Upper lobe of left lung (tissue), 6 donors: ENCODE measurements at regions not wholly inside any gene's neighbourhood (a gene's known extent, or its start where the extent isn't known, plus 50 kb on each side); places are given as distances from the start of the nearest gene placed in this dataset.

Source experiments
- ATAC-seq, 2 donors: fragments of 200-7000 bp; cut with Tn5 transposase; one replicate each; pipeline ENCODE4 v1.9.1; 2022; ENCODE audit warnings: mild to moderate bottlenecking in 2 of 2, moderate library complexity in 2 of 2; ENCODE audit not compliant: low FRiP score in 2 of 2
- DNase-seq, 2 donors: peaks; one replicate each; pipeline ENCODE4 v3.0.0-alpha.2; 2019 to 2020
- H3K27ac ChIP-seq, 4 donors: fragments of 200-600 bp; sonication (generic); one replicate each; pipeline ENCODE4 v1.5.1; 2016 to 2019
- H3K27me3 ChIP-seq, 4 donors: fragments of 200-600 bp; sonication (generic); one replicate each; pipeline ENCODE4 v1.5.1; 2017 to 2019
- H3K36me3 ChIP-seq, 4 donors: fragments of 200-600 bp; sonication (generic); one replicate each; pipeline ENCODE4 v1.5.1; 2016 to 2019
- H3K4me1 ChIP-seq, 4 donors: fragments of 200-600 bp; sonication (generic); one replicate each; pipeline ENCODE4 v1.5.1; 2018 to 2019
- H3K4me3 ChIP-seq, 4 donors: fragments of 200-600 bp; sonication (generic); one replicate each; pipeline ENCODE4 v1.5.1; 2017 to 2019; ENCODE audit warnings: mild to moderate bottlenecking in 2 of 4, moderate library complexity in 1 of 4
- H3K9me3 ChIP-seq, 4 donors: fragments of 200-600 bp; sonication (generic); one replicate each; pipeline ENCODE4 v1.5.1; 2018 to 2019
- CTCF ChIP-seq, 6 experiments: fragments of 450-650 bp in 4 of 6; fragments of 200-600 bp in 2 of 6; sonication (generic) in 2 of 6; IDR thresholded peaks; one replicate each; pipeline ENCODE4 v1.5.1; 2016 to 2019; ENCODE audit warnings: antibody characterized with exemption in 6 of 6
- EP300 ChIP-seq, 4 donors: sonication (generic); formaldehyde crosslinking; IDR thresholded peaks; one replicate each; pipeline ENCODE4 v1.5.1; 2017; ENCODE audit warnings: antibody characterized with exemption in 4 of 4, control low read depth in 2 of 4
- POLR2A ChIP-seq, 4 donors: fragments of 450-650 bp; IDR thresholded peaks; one replicate each; pipeline ENCODE4 v1.5.1; 2016 to 2017; ENCODE audit warnings: antibody characterized with exemption in 4 of 4, mild to moderate bottlenecking in 2 of 4
- POLR2AphosphoS5 ChIP-seq, 2 donors: sonication (generic); formaldehyde crosslinking; IDR thresholded peaks; one replicate each; pipeline ENCODE4 v1.5.1; 2017; ENCODE audit warnings: antibody characterized with exemption in 2 of 2
- WGBS, 2 donors: methylation state at CpG; one replicate each; pipeline ENCODE4 v1.1.5; 2017 to 2018; 5-methylcytosine and 5-hydroxymethylcytosine counted together
- donor health status: DM: no; HTN: no; CAD: no; lungs with moderate emphysema.
- donor health status: DM: no; HTN: yes; CAD: no; lungs with severe emphysema.

GRCh38 chr4:170425521-170426143 is 335.9 kb upstream of the AADAT start:
- ATAC-seq (no peak), DNase-seq (no peak)
- WGBS, 2 donors: 82 to 85% methylated on average over 5 of the region's 5 CpGs
- Histone ChIP-seq H3K9me3 (no peaks in the 10 kb centered on the region), H3K27ac (no peak overlapping the region), H3K4me3 (no peak overlapping the region), H3K4me1 (no peaks in the 10 kb centered on the region), H3K36me3 (no peaks in the 10 kb centered on the region), H3K27me3 (no peaks in the 10 kb centered on the region)
- TF ChIP-seq EP300 (IDR thresholded peaks at IDR 0.05) (no peak), CTCF (IDR thresholded peaks at IDR 0.05) (no peak), POLR2AphosphoS5 (IDR thresholded peaks at IDR 0.05) (no peak), POLR2A (IDR thresholded peaks at IDR 0.05) (no peak)

- WGBS, 2 donors: 55 to 67% methylated on average over 1 of the region's 1 CpG
- no peak overlapping the region for H3K4me3 ChIP-seq
- TF ChIP-seq POLR2A (IDR thresholded peaks at IDR 0.05) (no peak), EP300 (IDR thresholded peaks at IDR 0.05) (no peak), POLR2AphosphoS5 (IDR thresholded peaks at IDR 0.05) (no peak), CTCF (IDR thresholded peaks at IDR 0.05) (no peak)
- H3K27me3 ChIP-seq: no peaks in the 10 kb centered on the region
- H3K9me3 ChIP-seq: no peaks in the 10 kb centered on the region
- H3K36me3 ChIP-seq: no peaks in the 10 kb centered on the region
- no peak overlapping the region for H3K27ac ChIP-seq
- ATAC-seq: no peak
- DNase-seq: no peak
- no peaks in the 10 kb centered on the region for H3K4me1 ChIP-seq
Measured at GRCh38 chr4:170425040-170425439, 335.3 kb upstream of the AADAT start.

- Histone ChIP-seq H3K4me1 (no peaks in the 10 kb centered on the region), H3K9me3 (no peaks in the 10 kb centered on the region), H3K27ac (no peak overlapping the region), H3K4me3 (no peak overlapping the region), H3K36me3 (no peaks in the 10 kb centered on the region), H3K27me3 (no peaks in the 10 kb centered on the region)
- ATAC-seq: no peak
- WGBS, 2 donors: 53 to 60% methylated on average over 1 of the region's 1 CpG
- no peak for TF ChIP-seq POLR2AphosphoS5 (IDR thresholded peaks at IDR 0.05)
- TF ChIP-seq EP300 (IDR thresholded peaks at IDR 0.05): no peak
- no peak for TF ChIP-seq CTCF (IDR thresholded peaks at IDR 0.05)
- TF ChIP-seq POLR2A (IDR thresholded peaks at IDR 0.05): no peak
- DNase-seq: no peak
Measured at GRCh38 chr4:170423137-170423536, 333.4 kb upstream of the AADAT start.

DNA sequence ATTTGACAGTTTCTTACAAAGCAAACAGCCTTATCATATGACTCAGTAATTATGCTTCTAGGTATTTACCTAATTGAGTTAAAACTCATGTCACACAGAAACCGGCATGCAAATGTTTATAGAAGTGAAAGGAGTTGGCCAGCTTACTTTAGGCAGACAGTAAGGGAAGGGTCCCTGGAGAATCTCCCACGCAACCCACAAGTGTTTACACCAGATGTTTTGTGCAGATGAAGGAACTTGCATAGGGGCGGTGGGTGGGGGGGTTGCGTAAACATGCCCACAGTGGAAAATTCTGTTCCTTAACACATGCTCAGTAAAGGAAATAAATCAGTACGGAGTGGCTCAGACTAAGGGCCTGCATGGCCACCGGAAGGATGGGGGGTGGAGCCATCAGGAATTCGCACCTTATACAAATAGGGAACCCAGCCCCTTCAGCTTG is 330.5 kb upstream of the AADAT start:
- ATAC-seq: no peak

More for the DNA sequence above, 330.5 kb upstream of the AADAT start:
- no peak overlapping the region for H3K27ac ChIP-seq
- no peak for DNase-seq
- 67% methylated on average over 7 of the region's 7 CpGs for WGBS, 2 donors
- no peaks in the 10 kb centered on the region for H3K36me3 ChIP-seq
- TF ChIP-seq POLR2AphosphoS5 (IDR thresholded peaks at IDR 0.05) (no peak), EP300 (IDR thresholded peaks at IDR 0.05) (no peak), POLR2A (IDR thresholded peaks at IDR 0.05) (no peak), CTCF (IDR thresholded peaks at IDR 0.05) (no peak)
- H3K4me1 ChIP-seq: no peaks in the 10 kb centered on the region
- no peaks in the 10 kb centered on the region for H3K9me3 ChIP-seq
- no peak overlapping the region for H3K4me3 ChIP-seq
- no peaks in the 10 kb centered on the region for H3K27me3 ChIP-seq
